WI38 (cell line): ENCODE measurements at regions not wholly inside any gene's neighbourhood (a gene's known extent, or its start where the extent isn't known, plus 50 kb on each side); places are given as distances from the start of the nearest gene placed in this dataset.

Experiments
- H3K4me3 ChIP-seq: 2 replicates; pipeline ENCODE4 v1.5.1; 2011; ENCODE audit warnings: low read depth, mild to moderate bottlenecking, control low read depth, low read length
- CTCF ChIP-seq: IDR thresholded peaks from 2 replicates; pipeline ENCODE4 v1.5.1; 2012; ENCODE audit warnings: low read depth, mild to moderate bottlenecking, control low read depth, low read length

- TF ChIP-seq CTCF: no peak
- H3K4me3 ChIP-seq: no peak overlapping the region
Observed at GRCh38 chr2:78634425-78634824, 391.1 kb upstream of the REG3G start.

GRCh38 chr2:78644854-78645253 lies 380.6 kb upstream of the REG3G start:
- H3K4me3 ChIP-seq: no peak overlapping the region
- TF ChIP-seq CTCF: no peak

- no peak for TF ChIP-seq CTCF
Observed at GRCh38 chr2:78646533-78647364, 378.8 kb upstream of the REG3G start.

GRCh38 chr2:78648558-78648957 lies 376.9 kb upstream of the REG3G start:
- no peak overlapping the region for H3K4me3 ChIP-seq
- TF ChIP-seq CTCF: no peak

More at GRCh38 chr2:78646533-78647364, 378.8 kb upstream of the REG3G start:
- no peak overlapping the region for H3K4me3 ChIP-seq

- TF ChIP-seq CTCF: no peak
- H3K4me3 ChIP-seq: no peak overlapping the region
Observed at GRCh38 chr2:78654941-78655340, 370.6 kb upstream of the REG3G start.

GRCh38 chr2:78676921-78677696 lies 348.4 kb upstream of the REG3G start:
- no peak for TF ChIP-seq CTCF
- H3K4me3 ChIP-seq: no peak overlapping the region

- TF ChIP-seq CTCF: no peak
- H3K4me3 ChIP-seq: no peak overlapping the region
Observed at GRCh38 chr2:78677774-78678173, 347.7 kb upstream of the REG3G start.
